MG63 (cell line): ENCODE measurements at regions not wholly inside any gene's neighbourhood (a gene's known extent, or its start where the extent isn't known, plus 50 kb on each side); places are given as distances from the start of the nearest gene placed in this dataset.

ENCODE experiments used
- DNase-seq: peaks from one replicate; pipeline ENCODE4 v3.0.0-alpha.2; 2020
- H3K27me3 ChIP-seq: fragments of 250-450 bp; sonication (Bioruptor Pico); 2 replicates; pipeline ENCODE4 v1.5.1; 2020; ENCODE audit warnings: mild to moderate bottlenecking, moderate library complexity
- H3K36me3 ChIP-seq: fragments of 250-450 bp; sonication (Bioruptor Pico); 2 replicates; pipeline ENCODE4 v1.5.1; 2020; ENCODE audit warnings: mild to moderate bottlenecking, moderate library complexity
- H3K4me3 ChIP-seq: fragments of 250-450 bp; sonication (Bioruptor Pico); 2 replicates; pipeline ENCODE4 v1.5.1; 2020; ENCODE audit warnings: mild to moderate bottlenecking, moderate library complexity
- H3K9me3 ChIP-seq: fragments of 250-450 bp; sonication (Bioruptor Pico); 2 replicates; pipeline ENCODE4 v1.5.1; 2020; ENCODE audit warnings: mild to moderate bottlenecking, moderate library complexity

DNA sequence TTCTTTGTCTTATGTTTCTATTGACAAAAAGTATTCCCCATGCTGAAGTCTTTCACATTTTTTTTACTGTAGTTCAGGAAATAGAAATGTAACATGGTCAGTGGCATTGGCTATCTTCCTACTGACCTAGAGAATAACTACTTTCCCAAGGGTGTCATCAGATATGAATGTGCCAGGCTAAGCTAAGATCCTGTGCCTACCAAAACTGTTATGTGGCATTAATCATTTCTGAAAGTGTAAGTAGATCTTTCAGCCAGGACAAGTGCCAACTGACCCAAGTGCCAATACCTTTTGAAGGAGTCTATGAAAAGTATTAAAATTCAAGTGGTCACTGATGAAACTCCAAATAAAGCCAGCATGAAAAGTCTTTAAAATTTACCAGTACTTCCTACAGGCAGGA lies 165.3 kb downstream of the TNFSF18 start:
- peak; percentile 79 for DNase-seq
- no peak overlapping the region for H3K4me3 ChIP-seq
- no peaks in the 10 kb centered on the region for H3K9me3 ChIP-seq
- no peaks in the 10 kb centered on the region for H3K36me3 ChIP-seq
- no peaks in the 10 kb centered on the region for H3K27me3 ChIP-seq

GRCh38 chr1:172885971-172886370 lies 164.8 kb downstream of the TNFSF18 start:
- peak; percentile 59 for DNase-seq

DNA sequence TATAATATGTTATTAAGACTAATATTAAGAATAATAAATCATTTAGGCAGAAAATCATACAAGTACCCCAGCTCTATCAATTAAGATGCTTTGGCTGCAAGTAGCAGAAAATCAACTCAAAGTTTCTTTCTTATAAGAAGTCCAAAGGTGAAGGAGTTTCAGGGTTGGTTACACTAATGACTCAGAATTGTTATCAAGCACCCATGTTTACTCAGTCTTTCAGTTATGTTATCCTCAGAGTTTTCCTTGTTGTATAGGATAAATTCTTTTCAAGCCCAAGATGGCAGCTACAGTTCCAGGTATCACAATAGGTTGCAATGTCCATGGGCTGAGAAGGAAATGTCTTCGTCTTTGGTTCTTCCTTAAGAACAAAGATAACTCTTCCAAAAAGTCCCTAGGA lies 163.6 kb downstream of the TNFSF18 start:
- Histone ChIP-seq H3K9me3 (no peaks in the 10 kb centered on the region), H3K4me3 (no peak overlapping the region), H3K36me3 (no peaks in the 10 kb centered on the region), H3K27me3 (no peaks in the 10 kb centered on the region)
- no peak for DNase-seq

More at GRCh38 chr1:172885971-172886370, 164.8 kb downstream of the TNFSF18 start:
- H3K9me3 ChIP-seq = no peaks in the 10 kb centered on the region
- H3K36me3 ChIP-seq = no peaks in the 10 kb centered on the region
- H3K27me3 ChIP-seq = no peaks in the 10 kb centered on the region
- no peak overlapping the region for H3K4me3 ChIP-seq

GRCh38 chr1:172893146-172893841 lies 157.4 kb downstream of the TNFSF18 start:
- Histone ChIP-seq H3K36me3 (no peaks in the 10 kb centered on the region), H3K4me3 (no peak overlapping the region), H3K9me3 (no peaks in the 10 kb centered on the region), H3K27me3 (no peaks in the 10 kb centered on the region)
- peak; percentile 36 for DNase-seq

GRCh38 chr1:172894349-172895049 lies 156.2 kb downstream of the TNFSF18 start:
- no peak for DNase-seq
- Histone ChIP-seq H3K36me3 (no peaks in the 10 kb centered on the region), H3K4me3 (no peak overlapping the region), H3K27me3 (no peaks in the 10 kb centered on the region), H3K9me3 (no peaks in the 10 kb centered on the region)

DNA sequence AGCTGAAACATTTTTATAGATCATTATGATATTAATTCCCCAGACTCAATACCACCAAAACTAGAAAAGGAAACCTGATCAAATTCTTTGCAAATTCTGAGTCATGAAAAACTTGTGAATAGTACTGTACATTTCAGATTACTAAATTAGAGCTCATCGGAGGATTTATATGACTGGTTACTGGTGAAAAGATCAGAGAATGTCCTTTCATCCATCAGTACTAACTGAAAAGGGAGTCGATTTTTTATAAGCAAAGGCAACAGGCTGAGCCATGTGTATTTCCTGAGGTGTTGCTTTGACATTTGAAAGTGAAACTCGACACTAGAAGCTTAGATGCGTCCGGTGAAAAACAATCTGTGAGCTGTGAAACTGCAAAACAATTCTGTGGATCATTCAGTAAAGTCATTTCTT lies 155.7 kb downstream of the TNFSF18 start:
- Histone ChIP-seq H3K9me3 (no peaks in the 10 kb centered on the region), H3K4me3 (peak overlapping the region; percentile 13), H3K36me3 (no peaks in the 10 kb centered on the region), H3K27me3 (no peaks in the 10 kb centered on the region)
- no peak for DNase-seq

- Histone ChIP-seq H3K9me3 (no peaks in the 10 kb centered on the region), H3K27me3 (no peaks in the 10 kb centered on the region), H3K36me3 (no peaks in the 10 kb centered on the region), H3K4me3 (no peak overlapping the region)
- no peak for DNase-seq
Observed at GRCh38 chr1:172895761-172896160, 155.0 kb downstream of the TNFSF18 start.

DNA sequence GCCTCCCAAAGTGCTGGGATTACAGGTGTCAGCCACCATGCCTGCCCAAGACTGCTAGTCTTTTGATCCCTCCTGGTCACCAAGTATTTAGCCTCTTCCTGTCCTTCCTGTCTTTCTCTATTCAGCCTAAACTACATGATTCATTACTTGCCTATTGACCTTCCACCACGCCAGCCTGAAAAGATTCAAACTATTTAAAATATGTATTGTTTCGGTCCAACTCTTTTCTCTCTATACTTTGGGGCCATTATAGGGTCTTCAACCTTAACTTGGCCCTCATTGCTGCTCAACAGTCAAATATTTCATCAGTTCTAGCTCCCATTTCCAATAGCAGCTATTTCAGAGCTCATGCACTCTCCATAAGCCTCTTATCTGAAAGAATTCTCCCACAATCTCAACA lies 153.0 kb downstream of the TNFSF18 start:
- Histone ChIP-seq H3K9me3 (no peaks in the 10 kb centered on the region; the same call in 1 of the 2 replicates), H3K27me3 (no peaks in the 10 kb centered on the region), H3K4me3 (no peak overlapping the region), H3K36me3 (no peaks in the 10 kb centered on the region; the same call in 1 of the 2 replicates)
- DNase-seq = no peak

DNA sequence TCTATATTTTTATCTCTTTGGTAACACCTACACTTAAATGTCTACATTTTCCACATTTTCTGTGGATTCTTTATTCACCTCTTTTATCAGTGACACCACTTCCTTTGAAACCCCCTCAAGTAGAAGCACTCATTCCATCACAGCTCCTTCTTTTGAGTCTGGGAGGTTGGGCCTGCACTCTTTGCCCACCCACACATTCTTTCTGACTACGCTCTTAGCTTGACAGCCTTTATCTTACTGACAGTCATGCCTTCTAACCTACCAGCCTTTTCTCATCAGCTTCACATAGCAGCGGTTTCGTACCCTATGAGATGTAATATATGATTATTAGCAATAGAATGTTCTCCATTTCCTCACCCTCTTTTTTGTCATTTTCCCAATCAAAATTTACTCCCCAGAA lies 151.9 kb downstream of the TNFSF18 start:
- no peaks in the 10 kb centered on the region for H3K27me3 ChIP-seq
- H3K9me3 ChIP-seq = no peaks in the 10 kb centered on the region; the same call in 1 of the 2 replicates
- DNase-seq = no peak
- H3K4me3 ChIP-seq = no peak overlapping the region
- H3K36me3 ChIP-seq = no peaks in the 10 kb centered on the region; the same call in 1 of the 2 replicates

DNA sequence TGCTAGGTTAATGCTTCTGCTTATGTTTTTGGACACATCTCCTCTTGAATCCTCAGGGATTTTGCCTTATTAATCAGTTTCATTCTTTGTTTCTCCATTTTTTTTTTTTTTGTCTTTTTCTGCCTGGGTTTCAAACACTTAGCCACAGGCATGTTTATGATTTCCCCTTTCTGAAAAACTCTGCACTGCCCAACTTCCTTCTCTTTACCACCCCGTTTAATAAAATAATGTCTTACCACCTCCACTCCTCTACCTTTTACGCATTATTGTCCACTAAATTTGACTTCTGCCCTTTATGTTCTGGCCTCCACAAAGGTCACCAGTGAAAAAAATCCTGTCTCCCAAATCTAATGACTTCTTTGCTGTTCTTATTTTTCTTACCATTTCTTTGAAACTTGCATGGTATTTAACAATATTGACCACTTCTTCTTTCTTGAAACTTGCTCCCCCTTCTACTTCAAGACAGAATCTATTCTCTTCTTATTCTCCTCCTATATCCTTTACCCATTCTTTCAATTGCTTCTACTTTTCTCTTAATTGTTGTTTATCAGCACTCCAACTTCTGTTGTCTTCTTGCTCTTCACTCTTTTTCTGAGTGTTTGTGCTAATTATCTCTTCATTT lies 150.3 kb downstream of the TNFSF18 start:
- H3K4me3 ChIP-seq = no peak overlapping the region
- no peak for DNase-seq
- H3K9me3 ChIP-seq = no peaks in the 10 kb centered on the region; the same call in 1 of the 2 replicates
- H3K27me3 ChIP-seq = no peaks in the 10 kb centered on the region
- H3K36me3 ChIP-seq = no peaks in the 10 kb centered on the region; the same call in 1 of the 2 replicates

GRCh38 chr1:172902200-172902599 lies 148.5 kb downstream of the TNFSF18 start:
- Histone ChIP-seq H3K9me3 (no peaks in the 10 kb centered on the region; the same call in 1 of the 2 replicates), H3K4me3 (no peak overlapping the region), H3K27me3 (no peaks in the 10 kb centered on the region), H3K36me3 (no peaks in the 10 kb centered on the region; the same call in 1 of the 2 replicates)
- no peak for DNase-seq

- H3K9me3 ChIP-seq = peaks cover 4% of the 10 kb centered on the region
- no peaks in the 10 kb centered on the region; the same call in 1 of the 2 replicates for H3K36me3 ChIP-seq
- peak; percentile 68 for DNase-seq
- H3K4me3 ChIP-seq = no peak overlapping the region
- H3K27me3 ChIP-seq = no peaks in the 10 kb centered on the region
Observed at GRCh38 chr1:172902861-172903381, 147.8 kb downstream of the TNFSF18 start.

- Histone ChIP-seq H3K9me3 (peaks cover 12% of the 10 kb centered on the region), H3K4me3 (no peak overlapping the region), H3K36me3 (no peaks in the 10 kb centered on the region; the same call in 1 of the 2 replicates), H3K27me3 (no peaks in the 10 kb centered on the region)
- no peak for DNase-seq
Observed at GRCh38 chr1:172903581-172904220, 147.0 kb downstream of the TNFSF18 start.

GRCh38 chr1:172905452-172905851 lies 145.3 kb downstream of the TNFSF18 start:
- DNase-seq = no peak
- Histone ChIP-seq H3K36me3 (no peaks in the 10 kb centered on the region; the same call in 1 of the 2 replicates), H3K4me3 (no peak overlapping the region), H3K27me3 (no peaks in the 10 kb centered on the region), H3K9me3 (peaks cover 18% of the 10 kb centered on the region)

DNA sequence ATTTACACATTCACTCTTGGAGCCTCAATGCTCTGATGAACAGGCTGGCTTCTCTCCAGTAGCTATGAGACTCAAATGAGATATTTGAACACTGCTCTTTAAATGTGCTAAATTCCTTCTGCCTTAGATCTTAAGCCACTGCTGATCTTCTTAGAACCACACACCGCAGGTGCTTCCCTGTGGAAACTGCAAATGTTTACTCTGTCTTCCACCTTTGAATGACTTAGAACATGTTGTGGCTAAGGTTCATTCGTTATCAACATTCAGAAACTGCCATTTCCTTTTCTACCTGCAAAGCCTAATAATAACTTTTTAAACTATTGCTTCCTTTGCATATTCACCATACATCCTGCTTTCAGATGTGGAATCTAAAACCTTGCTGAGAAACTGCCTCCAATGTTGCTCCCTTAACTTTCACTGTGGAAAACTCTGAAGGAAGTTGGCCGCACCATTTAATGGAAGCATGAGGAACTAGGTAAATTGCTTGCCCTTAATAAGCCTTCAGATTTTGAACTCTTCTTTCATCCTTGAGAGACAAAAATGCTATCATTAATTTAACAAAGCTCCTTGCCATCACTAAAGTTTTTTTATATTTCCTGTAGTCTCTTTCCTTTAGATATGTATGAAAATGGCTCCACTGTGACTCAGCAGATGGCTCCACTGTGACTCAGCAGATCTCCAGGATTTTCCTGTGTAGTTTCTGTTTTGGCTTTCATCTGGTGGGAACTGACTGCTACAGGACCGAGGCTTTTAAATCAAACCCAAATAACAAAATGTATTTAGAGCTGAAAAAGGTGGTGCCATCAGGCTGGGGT lies 143.8 kb downstream of the TNFSF18 start:
- peaks cover 18% of the 10 kb centered on the region for H3K9me3 ChIP-seq
- no peaks in the 10 kb centered on the region for H3K27me3 ChIP-seq
- DNase-seq = peak; percentile 68
- no peak overlapping the region for H3K4me3 ChIP-seq
- H3K36me3 ChIP-seq = no peaks in the 10 kb centered on the region

- Histone ChIP-seq H3K36me3 (no peaks in the 10 kb centered on the region), H3K9me3 (peaks cover 23% of the 10 kb centered on the region), H3K27me3 (no peaks in the 10 kb centered on the region), H3K4me3 (no peak overlapping the region)
- no peak for DNase-seq
Observed at GRCh38 chr1:172907834-172908326, 142.9 kb downstream of the TNFSF18 start.
